Glutamatergic neuron (in vitro differentiated cells): ENCODE measurements at regions not wholly inside any gene's neighbourhood (a gene's known extent, or its start where the extent isn't known, plus 50 kb on each side); places are given as distances from the start of the nearest gene placed in this dataset.
"Not testable (repeated sequence)": the region's sequence is repeated elsewhere in the genome, so short reads cannot be mapped to it uniquely, and the experiment has no call there.

Experiments used
- DNase-seq: peaks from one replicate; pipeline ENCODE4 v3.0.0; 2022
- H3K27ac Mint-ChIP-seq: one replicate; pipeline ENCODE4 v1.8.0; 2020; ENCODE audit warnings: mild to moderate bottlenecking, mixed read lengths, inconsistent platforms; ENCODE audit not compliant: unreplicated experiment
- H3K27me3 Mint-ChIP-seq: one replicate; pipeline ENCODE4 v1.8.0; 2020; ENCODE audit warnings: mild to moderate bottlenecking, moderate library complexity, mixed read lengths, inconsistent platforms; ENCODE audit not compliant: unreplicated experiment
- H3K36me3 Mint-ChIP-seq: one replicate; pipeline ENCODE4 v1.8.0; 2020; ENCODE audit warnings: mild to moderate bottlenecking, mixed read lengths, inconsistent platforms; ENCODE audit not compliant: unreplicated experiment
- H3K4me1 Mint-ChIP-seq: one replicate; pipeline ENCODE4 v1.8.0; 2020; ENCODE audit warnings: mild to moderate bottlenecking, low read depth, mixed read lengths, inconsistent platforms; ENCODE audit not compliant: unreplicated experiment
- H3K4me3 Mint-ChIP-seq: one replicate; pipeline ENCODE4 v1.8.0; 2020; ENCODE audit warnings: mild to moderate bottlenecking, mixed read lengths, inconsistent platforms; ENCODE audit not compliant: unreplicated experiment
- H3K9me3 Mint-ChIP-seq: one replicate; pipeline ENCODE4 v1.8.0; 2020; ENCODE audit warnings: mild to moderate bottlenecking, moderate library complexity, mixed read lengths, inconsistent platforms; ENCODE audit not compliant: unreplicated experiment
- CTCF ChIP-seq: fragments of 200-600 bp; sonication (generic); IDR thresholded peaks from one replicate; pipeline ENCODE4 v1.5.0; 2021; ENCODE audit not compliant: partially characterized antibody, unreplicated experiment

DNA sequence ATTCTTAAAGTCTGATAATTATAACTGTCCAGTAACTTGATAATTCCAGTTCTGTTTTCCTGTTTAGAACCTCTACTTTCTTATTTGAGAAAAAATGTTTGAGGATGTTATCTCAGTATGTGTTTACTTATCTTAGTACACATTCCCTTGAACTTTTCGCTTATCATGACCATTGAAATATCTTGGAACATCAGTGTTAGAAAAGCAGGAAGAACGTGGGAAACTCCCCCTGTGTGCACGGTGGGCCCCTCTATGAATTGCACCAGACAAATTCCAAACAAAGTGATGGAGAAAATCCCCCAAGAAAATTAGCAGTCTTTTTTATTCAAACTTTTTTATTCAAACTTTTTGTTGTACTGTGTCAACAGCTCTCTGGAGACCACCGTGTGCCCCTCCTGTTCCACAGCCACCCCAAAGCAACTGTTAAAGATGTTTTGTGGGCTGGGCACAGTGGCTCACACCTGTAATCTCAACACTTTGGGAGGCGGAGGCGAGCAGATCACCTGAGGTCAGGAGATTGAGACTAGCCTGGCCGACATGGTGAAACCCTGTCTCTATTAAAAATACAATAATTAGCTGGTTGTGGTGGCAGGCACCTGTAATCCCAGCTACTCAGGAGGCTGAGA lies 78.3 kb upstream of the PEG3 start:
- peaks cover 2% of the 10 kb centered on the region for H3K9me3 Mint-ChIP-seq
- no peaks in the 10 kb centered on the region for H3K36me3 Mint-ChIP-seq
- H3K27me3 Mint-ChIP-seq = peaks cover 2% of the 10 kb centered on the region
- no peaks in the 10 kb centered on the region for H3K4me1 Mint-ChIP-seq
- TF ChIP-seq CTCF = no peak
- no peak overlapping the region for H3K27ac Mint-ChIP-seq
- DNase-seq = no peak
- no peak overlapping the region for H3K4me3 Mint-ChIP-seq

DNA sequence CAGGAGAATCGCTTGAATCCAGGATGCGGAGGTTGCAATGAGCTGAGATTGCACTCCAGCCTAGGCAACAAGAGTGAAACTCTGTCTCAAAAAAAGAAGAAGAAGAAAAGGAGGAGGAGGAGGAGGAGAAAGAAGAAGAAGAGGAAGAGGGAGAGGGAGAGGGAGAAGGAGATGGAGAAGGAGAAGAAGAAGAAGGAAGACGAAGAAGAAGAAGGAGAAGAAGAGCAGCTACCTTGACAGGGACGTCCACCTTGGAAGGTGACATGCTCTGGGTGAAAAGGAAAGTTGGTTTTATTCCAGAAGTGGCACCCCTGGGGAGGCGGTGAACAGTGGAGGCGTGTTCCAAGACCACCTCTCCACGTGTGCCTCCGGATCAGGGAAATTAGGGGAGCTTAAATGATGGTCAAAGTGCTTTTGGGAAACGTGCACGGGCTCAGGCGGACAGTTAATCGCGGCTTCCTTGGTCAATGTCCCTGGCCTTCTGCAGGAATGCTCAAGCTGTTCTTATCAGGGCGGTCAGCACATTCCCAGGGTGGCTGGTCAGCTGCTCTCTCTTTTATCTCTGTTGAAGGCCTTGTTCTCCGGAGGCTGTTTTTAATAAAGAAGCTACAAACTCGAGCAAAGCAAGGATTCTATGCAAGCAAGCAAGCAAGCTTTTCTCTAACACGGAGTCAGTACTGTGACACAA lies 78.9 kb upstream of the PEG3 start:
- peaks cover 2% of the 10 kb centered on the region for H3K27me3 Mint-ChIP-seq
- peaks cover 2% of the 10 kb centered on the region for H3K9me3 Mint-ChIP-seq
- TF ChIP-seq CTCF = no peak

GRCh38 chr19:56926094-56926493 lies 85.6 kb upstream of the PEG3 start:
- not testable (repeated sequence) for H3K27ac Mint-ChIP-seq, H3K36me3 Mint-ChIP-seq, H3K4me3 Mint-ChIP-seq, DNase-seq, H3K27me3 Mint-ChIP-seq, H3K4me1 Mint-ChIP-seq, H3K9me3 Mint-ChIP-seq

More for the DNA sequence above, 78.9 kb upstream of the PEG3 start:
- no peak for DNase-seq
- Mint-ChIP-seq H3K36me3 (no peaks in the 10 kb centered on the region), H3K27ac (no peak overlapping the region), H3K4me1 (no peaks in the 10 kb centered on the region), H3K4me3 (no peak overlapping the region)

DNA sequence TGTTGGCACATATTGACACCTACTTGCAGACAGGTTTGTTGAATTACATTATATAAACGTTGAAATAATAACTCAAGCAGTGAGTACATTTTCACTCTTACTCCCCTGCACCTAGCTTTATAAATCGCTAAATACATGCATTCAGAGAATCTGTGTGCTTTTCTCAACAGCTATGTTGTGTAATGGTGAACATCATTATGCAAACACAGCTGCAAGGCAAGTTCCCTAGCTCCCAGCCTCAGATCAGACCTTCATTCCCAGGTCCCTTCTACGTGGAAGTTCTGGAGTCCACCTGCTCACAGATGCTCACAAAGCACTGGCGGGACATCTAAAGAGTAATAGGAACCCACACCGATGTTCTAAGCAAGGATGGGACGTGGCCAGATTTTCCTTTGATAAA lies 86.8 kb upstream of the PEG3 start:
- Mint-ChIP-seq H3K27ac (no peak overlapping the region), H3K4me1 (no peaks in the 10 kb centered on the region), H3K4me3 (no peak overlapping the region), H3K36me3 (peaks cover 5% of the 10 kb centered on the region), H3K27me3 (no peaks in the 10 kb centered on the region), H3K9me3 (peaks cover 10% of the 10 kb centered on the region)
- no peak for DNase-seq
- no peak for TF ChIP-seq CTCF

- peaks cover 5% of the 10 kb centered on the region for H3K36me3 Mint-ChIP-seq
- H3K4me1 Mint-ChIP-seq = no peaks in the 10 kb centered on the region
- H3K27ac Mint-ChIP-seq = no peak overlapping the region
- TF ChIP-seq CTCF = no peak
- no peak for DNase-seq
- no peaks in the 10 kb centered on the region for H3K27me3 Mint-ChIP-seq
- H3K4me3 Mint-ChIP-seq = no peak overlapping the region
- H3K9me3 Mint-ChIP-seq = peaks cover 12% of the 10 kb centered on the region
These were observed 87.3 kb upstream of the PEG3 start for GRCh38 chr19:56927791-56928207.
